ENCODE measurements at regions not wholly inside any gene's neighbourhood (a gene's known extent, or its start where the extent isn't known, plus 50 kb on each side); places are given as distances from the start of the nearest gene placed in this dataset.

DNA sequence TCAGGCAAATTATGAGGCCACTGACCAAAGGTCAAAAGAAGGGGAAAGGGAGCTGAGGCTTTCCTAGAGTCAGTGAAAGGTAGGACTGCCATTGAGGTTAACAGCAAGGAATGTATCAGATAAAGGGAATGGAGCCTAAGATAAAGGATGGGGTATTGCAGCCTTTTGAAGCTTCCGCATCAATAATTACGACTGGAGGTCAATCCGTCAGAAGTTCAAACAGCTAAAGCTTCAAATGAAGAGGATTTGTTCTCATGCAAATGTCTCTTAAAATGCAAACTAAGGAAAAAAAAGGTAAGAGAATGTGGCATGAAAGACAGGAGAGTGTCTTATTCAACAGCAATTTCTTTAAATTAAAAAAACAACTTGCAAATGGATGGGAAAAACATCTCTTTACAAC is 341.1 kb upstream of the RGMB start:
- Mint-ChIP-seq H3K27ac (no peak overlapping the region), H3K4me1 (no peaks in the 10 kb centered on the region), H3K9me3 (no peaks in the 10 kb centered on the region), H3K27me3 (no peaks in the 10 kb centered on the region), H3K4me3 (no peak overlapping the region)
- DNase-seq (no peak), ATAC-seq (no peak)

GRCh38 chr5:98433022-98433421 is 340.4 kb upstream of the RGMB start:
- no peaks in the 10 kb centered on the region for H3K27me3 Mint-ChIP-seq
- ATAC-seq, result no peak
- DNase-seq, result no peak
- H3K4me1 Mint-ChIP-seq, result no peaks in the 10 kb centered on the region
- no peak overlapping the region for H3K4me3 Mint-ChIP-seq
- no peaks in the 10 kb centered on the region for H3K9me3 Mint-ChIP-seq
- H3K27ac Mint-ChIP-seq, result no peak overlapping the region

DNA sequence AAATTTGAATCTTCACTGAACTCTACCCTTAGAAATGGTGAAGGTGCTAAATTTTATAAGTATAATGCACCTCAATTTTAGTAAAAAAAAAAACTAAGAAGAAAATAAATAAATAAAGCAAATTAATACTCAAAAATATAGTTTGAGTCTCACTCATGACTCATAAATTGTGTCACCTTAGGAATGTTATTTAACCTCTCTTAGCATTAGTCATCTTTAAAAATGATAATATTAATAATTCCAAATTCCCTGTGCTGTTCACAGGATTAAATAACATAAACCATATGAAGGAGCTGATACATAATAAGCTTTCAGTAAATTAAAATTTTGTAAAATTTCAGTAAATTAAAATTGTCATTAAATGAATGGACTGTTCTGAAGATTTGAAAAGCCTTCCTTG is 339.8 kb upstream of the RGMB start:
- Mint-ChIP-seq H3K4me1 (no peaks in the 10 kb centered on the region), H3K27me3 (no peaks in the 10 kb centered on the region), H3K4me3 (no peak overlapping the region), H3K9me3 (no peaks in the 10 kb centered on the region), H3K27ac (no peak overlapping the region)
- DNase-seq (no peak), ATAC-seq (no peak)

DNA sequence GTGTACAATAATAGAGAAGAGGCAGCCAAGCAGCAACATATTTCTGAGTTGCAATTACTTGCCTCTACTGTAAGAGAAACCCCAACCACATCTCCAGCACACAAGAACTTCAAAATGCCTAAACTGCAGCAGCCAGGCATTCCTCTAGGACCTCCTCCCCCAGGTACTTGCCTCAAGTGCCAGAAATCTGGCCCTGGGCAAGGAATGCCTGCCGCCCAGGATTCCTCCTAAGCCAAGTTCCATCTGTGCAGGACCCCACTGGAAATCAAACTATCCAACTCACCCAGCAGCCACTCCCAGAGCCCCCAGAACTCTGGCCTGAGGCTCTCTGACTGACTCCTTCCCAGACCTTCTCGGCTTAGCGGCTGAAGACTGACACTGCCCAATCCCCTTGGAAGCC is 336.8 kb upstream of the RGMB start:
- peaks cover 0 to 8% of the 10 kb centered on the region in 2 donors for H3K9me3 Mint-ChIP-seq
- ATAC-seq, result no peak
- H3K4me1 Mint-ChIP-seq, result no peaks in the 10 kb centered on the region
- no peak overlapping the region for H3K27ac Mint-ChIP-seq
- no peak overlapping the region for H3K4me3 Mint-ChIP-seq
- DNase-seq, result no peak
- H3K27me3 Mint-ChIP-seq, result no peaks in the 10 kb centered on the region

DNA sequence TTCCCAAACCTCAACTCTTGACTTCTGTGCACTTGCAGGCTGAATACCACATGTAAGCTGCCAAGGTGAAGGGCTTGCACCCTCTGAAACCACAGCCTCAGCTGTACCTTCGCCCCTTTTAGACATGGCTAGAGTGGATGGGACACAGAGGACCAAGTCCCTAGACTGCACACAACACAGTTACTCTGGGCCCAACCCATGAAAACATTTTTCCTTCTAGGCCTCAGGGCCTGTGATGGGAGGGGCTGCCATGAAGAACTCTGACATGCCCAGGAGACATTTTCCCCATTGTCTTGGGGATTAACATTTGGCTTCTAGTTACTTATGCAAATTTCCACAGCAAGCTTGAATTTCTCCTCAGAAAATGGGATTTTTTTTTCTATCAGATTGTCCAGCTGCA is 331.0 kb upstream of the RGMB start:
- Mint-ChIP-seq H3K27ac (no peak overlapping the region), H3K27me3 (no peaks in the 10 kb centered on the region), H3K4me1 (no peaks in the 10 kb centered on the region), H3K9me3 (peaks cover 11 to 20% of the 10 kb centered on the region in 2 donors), H3K4me3 (no peak overlapping the region)
- ATAC-seq (no peak), DNase-seq (no peak)

DNA sequence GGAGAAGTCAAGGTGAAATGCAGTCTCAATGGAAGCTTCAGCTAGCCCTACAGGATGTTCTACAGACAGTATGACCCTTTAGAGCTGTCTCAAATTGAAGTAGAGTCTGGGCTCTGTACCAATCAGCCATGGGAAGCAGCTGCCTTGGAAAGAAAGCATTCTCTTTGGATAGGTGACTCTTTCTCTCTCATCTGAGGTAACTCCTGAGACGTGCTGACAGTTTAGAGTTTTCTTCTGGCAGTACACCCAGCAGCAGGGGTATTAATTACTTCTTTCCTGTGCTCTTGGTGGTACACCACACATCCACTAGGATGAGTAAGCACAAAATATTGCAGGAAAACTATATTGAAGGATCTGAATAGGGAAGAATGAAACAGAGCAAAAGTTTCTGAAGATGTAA is 329.6 kb upstream of the RGMB start:
- Mint-ChIP-seq H3K4me3 (no peak overlapping the region), H3K27ac (no peak overlapping the region), H3K27me3 (no peaks in the 10 kb centered on the region), H3K4me1 (no peaks in the 10 kb centered on the region), H3K9me3 (peaks cover 11 to 20% of the 10 kb centered on the region in 2 donors)
- ATAC-seq (no peak), DNase-seq (no peak)

DNA sequence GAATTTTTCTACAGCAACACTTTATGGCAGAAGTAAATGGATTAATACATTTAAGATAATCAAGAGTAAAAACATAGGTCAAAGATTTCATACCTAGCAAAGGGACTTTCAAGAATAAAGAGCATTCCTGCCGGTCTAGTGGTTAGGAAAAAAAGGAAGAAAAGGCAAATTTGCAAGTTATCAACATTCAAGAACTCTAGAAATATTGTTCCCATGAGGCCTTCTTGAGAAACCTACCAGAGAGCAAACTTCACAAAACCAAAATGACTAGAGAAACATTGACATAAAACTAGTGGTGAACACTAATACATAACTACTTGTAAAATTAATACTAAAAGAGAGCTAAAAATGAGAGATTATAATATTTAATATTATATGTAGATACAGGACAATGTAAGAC is 320.2 kb upstream of the RGMB start:
- ATAC-seq (no peak), DNase-seq (no peak)
- no peak overlapping the region for H3K27ac Mint-ChIP-seq
- H3K9me3 Mint-ChIP-seq, result no peaks in the 10 kb centered on the region
- H3K27me3 Mint-ChIP-seq, result no peaks in the 10 kb centered on the region
- H3K4me1 Mint-ChIP-seq, result no peaks in the 10 kb centered on the region
- no peak overlapping the region for H3K4me3 Mint-ChIP-seq

DNA sequence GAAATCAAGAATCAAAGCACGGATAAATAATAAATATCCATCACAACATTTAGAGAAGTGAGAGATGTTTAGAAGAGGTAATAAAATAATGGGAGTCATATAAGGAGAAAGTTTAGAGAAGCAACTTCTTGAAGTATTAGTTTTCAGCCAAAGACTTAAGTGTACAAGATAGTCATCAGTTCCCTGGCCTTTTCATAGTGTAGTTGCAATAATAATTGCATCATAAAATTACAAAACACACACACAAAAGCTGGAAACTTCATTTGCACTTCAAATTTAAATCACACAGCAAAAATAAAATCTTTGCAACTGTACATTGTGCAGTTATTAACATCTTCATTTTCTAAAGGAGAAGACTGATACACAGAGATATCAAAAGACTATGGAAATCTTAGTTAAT is 319.1 kb upstream of the RGMB start:
- Mint-ChIP-seq H3K27me3 (no peaks in the 10 kb centered on the region), H3K9me3 (no peaks in the 10 kb centered on the region), H3K4me3 (no peak overlapping the region), H3K27ac (no peak overlapping the region), H3K4me1 (no peaks in the 10 kb centered on the region)
- ATAC-seq (no peak), DNase-seq (no peak)

GRCh38 chr5:98454904-98455303 is 318.6 kb upstream of the RGMB start:
- DNase-seq (no peak), ATAC-seq (no peak)
- no peak overlapping the region for H3K4me3 Mint-ChIP-seq
- no peak overlapping the region for H3K27ac Mint-ChIP-seq
- no peaks in the 10 kb centered on the region for H3K27me3 Mint-ChIP-seq
- no peaks in the 10 kb centered on the region for H3K4me1 Mint-ChIP-seq
- H3K9me3 Mint-ChIP-seq, result no peaks in the 10 kb centered on the region

DNA sequence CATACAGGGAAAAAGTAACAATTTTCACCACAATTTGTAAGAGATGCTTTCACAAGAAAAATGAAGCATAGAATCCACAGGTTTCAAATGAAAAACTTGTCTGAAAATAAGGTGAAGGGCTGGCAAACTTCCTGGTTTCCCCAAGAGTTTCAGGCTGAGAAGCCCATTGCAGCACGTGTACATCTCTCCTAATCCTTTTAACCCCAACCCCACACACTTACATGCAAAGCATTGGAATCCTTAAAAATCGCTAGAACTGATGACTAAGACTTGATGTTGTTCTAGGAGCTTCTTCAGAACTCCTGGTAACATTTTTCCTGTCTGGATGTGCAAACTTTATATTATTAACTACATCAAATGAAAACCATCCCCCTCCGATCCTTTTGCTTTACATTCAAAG is 317.8 kb upstream of the RGMB start:
- H3K4me1 Mint-ChIP-seq, result no peaks in the 10 kb centered on the region
- no peak overlapping the region for H3K27ac Mint-ChIP-seq
- no peak for DNase-seq
- H3K4me3 Mint-ChIP-seq, result no peak overlapping the region
- H3K27me3 Mint-ChIP-seq, result no peaks in the 10 kb centered on the region
- ATAC-seq, result no peak
- H3K9me3 Mint-ChIP-seq, result no peaks in the 10 kb centered on the region

- DNase-seq (no peak), ATAC-seq (no peak)
- Mint-ChIP-seq H3K4me3 (no peak overlapping the region), H3K27me3 (no peaks in the 10 kb centered on the region), H3K9me3 (no peaks in the 10 kb centered on the region), H3K4me1 (no peaks in the 10 kb centered on the region), H3K27ac (no peak overlapping the region)
Measured at GRCh38 chr5:98458004-98458403, 315.5 kb upstream of the RGMB start.

DNA sequence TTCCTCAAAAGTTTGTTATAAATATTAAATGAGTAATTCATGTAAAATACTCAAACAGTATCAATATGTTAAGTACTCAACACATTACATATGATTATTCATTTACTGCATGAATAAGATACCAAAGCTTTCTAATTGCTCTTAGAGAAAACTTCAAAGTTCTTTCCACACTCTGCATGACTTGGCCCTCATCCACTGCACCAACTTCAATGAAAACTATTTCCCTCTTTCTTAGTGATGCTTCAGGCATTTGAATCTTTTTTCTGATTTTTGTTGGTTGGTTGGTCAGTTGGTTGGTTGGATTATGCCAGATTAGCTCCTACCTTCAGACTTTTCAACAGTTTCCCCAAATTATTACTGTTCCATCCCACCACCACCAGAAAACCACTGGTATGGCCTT is 314.7 kb upstream of the RGMB start:
- Mint-ChIP-seq H3K4me3 (no peak overlapping the region), H3K27ac (no peak overlapping the region), H3K9me3 (peaks cover 0 to under 1% of the 10 kb centered on the region in 2 donors), H3K27me3 (no peaks in the 10 kb centered on the region), H3K4me1 (no peaks in the 10 kb centered on the region)
- no peak for DNase-seq
- no peak for ATAC-seq

DNA sequence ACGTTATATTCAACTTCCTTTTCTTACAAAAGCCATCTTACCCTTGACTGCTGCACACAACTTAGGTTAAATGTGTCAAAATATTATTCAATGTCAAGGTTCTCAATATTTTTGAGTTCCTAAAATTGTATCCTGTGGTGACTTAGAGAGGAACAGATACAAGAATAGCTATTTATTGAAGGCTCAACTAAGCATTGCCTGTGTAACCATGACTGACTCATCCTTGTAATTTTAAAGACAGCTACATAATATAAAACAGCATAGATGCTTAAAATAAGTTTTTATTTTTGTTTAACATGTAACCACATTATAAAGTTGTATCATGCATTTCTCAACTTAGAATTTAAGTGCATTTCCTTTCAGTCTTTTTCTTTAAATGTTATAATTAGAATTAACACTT is 312.9 kb upstream of the RGMB start:
- DNase-seq (no peak), ATAC-seq (no peak)
- peaks cover 0 to 4% of the 10 kb centered on the region in 2 donors for H3K9me3 Mint-ChIP-seq
- no peak overlapping the region for H3K27ac Mint-ChIP-seq
- H3K4me1 Mint-ChIP-seq, result no peaks in the 10 kb centered on the region
- no peaks in the 10 kb centered on the region for H3K27me3 Mint-ChIP-seq
- no peak overlapping the region for H3K4me3 Mint-ChIP-seq

DNA sequence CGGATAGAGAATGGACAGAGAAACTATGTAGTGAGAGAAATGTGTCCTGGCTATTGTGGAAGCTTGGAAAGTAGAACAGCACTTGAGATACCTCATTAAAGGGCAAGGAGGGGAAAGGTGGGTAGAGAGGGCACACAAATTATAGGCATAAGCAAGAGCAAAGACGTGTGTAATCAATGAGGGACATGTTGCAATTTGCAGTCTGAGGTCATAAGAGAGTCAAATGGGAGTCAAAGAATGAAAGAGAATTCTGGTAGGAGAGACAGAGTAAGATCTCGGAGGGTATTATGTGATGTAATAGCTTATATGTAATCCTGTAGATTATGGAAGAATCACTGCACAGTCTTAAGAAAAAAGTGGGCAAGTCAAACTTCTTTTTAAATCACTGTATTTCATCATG is 312.0 kb upstream of the RGMB start:
- no peak for DNase-seq
- no peaks in the 10 kb centered on the region for H3K27me3 Mint-ChIP-seq
- peak overlapping the region in 1 of 2 donors; percentile 6 for H3K27ac Mint-ChIP-seq
- H3K9me3 Mint-ChIP-seq, result peaks cover 0 to 4% of the 10 kb centered on the region in 2 donors
- H3K4me3 Mint-ChIP-seq, result no peak overlapping the region
- H3K4me1 Mint-ChIP-seq, result no peaks in the 10 kb centered on the region
- no peak for ATAC-seq

GRCh38 chr5:98463222-98463621 is 310.2 kb upstream of the RGMB start:
- DNase-seq (no peak), ATAC-seq (no peak)
- peaks cover 0 to 4% of the 10 kb centered on the region in 2 donors for H3K9me3 Mint-ChIP-seq
- no peak overlapping the region for H3K27ac Mint-ChIP-seq
- no peaks in the 10 kb centered on the region for H3K27me3 Mint-ChIP-seq
- no peak overlapping the region for H3K4me3 Mint-ChIP-seq
- H3K4me1 Mint-ChIP-seq, result no peaks in the 10 kb centered on the region

DNA sequence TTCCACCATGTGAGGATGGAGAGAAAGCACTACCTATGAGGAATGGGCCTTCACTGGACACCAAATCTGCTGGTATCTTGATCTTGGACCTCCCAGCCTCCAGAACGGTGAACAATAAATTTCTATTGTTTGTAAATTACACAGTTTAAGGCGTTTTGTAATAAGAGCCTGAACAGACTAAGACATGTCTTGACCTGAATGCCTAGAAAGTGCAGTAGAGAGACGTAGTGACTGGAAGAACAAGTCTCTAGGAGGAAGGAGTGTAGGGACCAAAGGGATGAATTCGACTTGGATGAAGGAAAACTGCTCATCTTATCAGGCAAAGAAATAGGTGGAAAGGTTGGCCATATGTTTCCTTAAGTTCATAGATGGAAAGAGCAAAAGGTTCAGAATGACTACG is 309.8 kb upstream of the RGMB start:
- peaks cover 0 to 4% of the 10 kb centered on the region in 2 donors for H3K9me3 Mint-ChIP-seq
- ATAC-seq (no peak), DNase-seq (no peak)
- no peaks in the 10 kb centered on the region for H3K4me1 Mint-ChIP-seq
- no peaks in the 10 kb centered on the region for H3K27me3 Mint-ChIP-seq
- H3K27ac Mint-ChIP-seq, result no peak overlapping the region
- H3K4me3 Mint-ChIP-seq, result no peak overlapping the region

- H3K4me3 Mint-ChIP-seq, result no peak overlapping the region
- H3K27ac Mint-ChIP-seq, result no peak overlapping the region
- no peak for ATAC-seq
- no peaks in the 10 kb centered on the region for H3K4me1 Mint-ChIP-seq
- peaks cover 0 to 4% of the 10 kb centered on the region in 2 donors for H3K9me3 Mint-ChIP-seq
- no peaks in the 10 kb centered on the region for H3K27me3 Mint-ChIP-seq
- no peak for DNase-seq
Measured at GRCh38 chr5:98464737-98465330, 308.6 kb upstream of the RGMB start.
